NB4 (cell line): ENCODE measurements at regions not wholly inside any gene's neighbourhood (a gene's known extent, or its start where the extent isn't known, plus 50 kb on each side); places are given as distances from the start of the nearest gene placed in this dataset.

Source experiments
- MAX ChIP-seq: IDR thresholded peaks from 2 replicates; pipeline ENCODE4 v1.6.1; 2011; ENCODE audit warnings: low read depth, low read length
- MYC ChIP-seq: IDR thresholded peaks from 2 replicates; pipeline ENCODE4 v1.6.1; 2011; ENCODE audit warnings: low read depth, low read length
- POLR2A ChIP-seq: IDR thresholded peaks from 2 replicates; pipeline ENCODE4 v1.6.1; 2011; ENCODE audit warnings: mild to moderate bottlenecking; ENCODE audit not compliant: insufficient read length; ENCODE audit errors: extremely low read depth
- TF ChIP-seq, protein P1 (sequence below): IDR thresholded peaks from one replicate; pipeline ENCODE4 v1.5.1; 2012; ENCODE audit warnings: low read depth, low read length

DNA sequence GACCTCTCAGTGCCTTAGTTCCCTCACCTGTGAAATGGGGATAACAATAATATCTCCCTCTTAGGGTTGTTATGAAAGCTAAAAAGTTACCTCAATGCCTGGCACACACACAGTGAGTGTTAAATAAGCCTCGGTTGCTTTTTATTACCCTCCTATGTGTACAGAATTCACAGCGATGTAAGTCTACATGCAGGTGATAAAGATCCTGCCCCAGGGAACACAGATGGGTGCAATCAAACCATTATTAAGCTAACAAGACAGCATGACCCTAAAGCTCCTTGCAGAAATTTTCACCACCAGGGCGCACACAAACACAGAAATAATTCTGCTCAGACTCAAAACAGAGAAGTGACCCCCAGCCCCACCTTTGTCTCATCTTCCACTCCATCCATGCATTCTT lies 261.9 kb downstream of the SNX10 start:
- TF ChIP-seq, protein P1, sequence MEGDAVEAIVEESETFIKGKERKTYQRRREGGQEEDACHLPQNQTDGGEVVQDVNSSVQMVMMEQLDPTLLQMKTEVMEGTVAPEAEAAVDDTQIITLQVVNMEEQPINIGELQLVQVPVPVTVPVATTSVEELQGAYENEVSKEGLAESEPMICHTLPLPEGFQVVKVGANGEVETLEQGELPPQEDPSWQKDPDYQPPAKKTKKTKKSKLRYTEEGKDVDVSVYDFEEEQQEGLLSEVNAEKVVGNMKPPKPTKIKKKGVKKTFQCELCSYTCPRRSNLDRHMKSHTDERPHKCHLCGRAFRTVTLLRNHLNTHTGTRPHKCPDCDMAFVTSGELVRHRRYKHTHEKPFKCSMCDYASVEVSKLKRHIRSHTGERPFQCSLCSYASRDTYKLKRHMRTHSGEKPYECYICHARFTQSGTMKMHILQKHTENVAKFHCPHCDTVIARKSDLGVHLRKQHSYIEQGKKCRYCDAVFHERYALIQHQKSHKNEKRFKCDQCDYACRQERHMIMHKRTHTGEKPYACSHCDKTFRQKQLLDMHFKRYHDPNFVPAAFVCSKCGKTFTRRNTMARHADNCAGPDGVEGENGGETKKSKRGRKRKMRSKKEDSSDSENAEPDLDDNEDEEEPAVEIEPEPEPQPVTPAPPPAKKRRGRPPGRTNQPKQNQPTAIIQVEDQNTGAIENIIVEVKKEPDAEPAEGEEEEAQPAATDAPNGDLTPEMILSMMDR = no peak
- TF ChIP-seq POLR2A (no peak), MYC (no peak), MAX (no peak)
